Suprapubic skin (tissue), 3 donors: ENCODE measurements at regions not wholly inside any gene's neighbourhood (a gene's known extent, or its start where the extent isn't known, plus 50 kb on each side); places are given as distances from the start of the nearest gene placed in this dataset.
"Not testable (repeated sequence)": the region's sequence is repeated elsewhere in the genome, so short reads cannot be mapped to it uniquely, and the experiment has no call there.

ENCODE experiments used
- CTCF ChIP-seq, 2 donors: fragments of 200-600 bp in 1 of 2; fragments of 450-650 bp in 1 of 2; sonication (generic) in 1 of 2; IDR thresholded peaks; one replicate each; pipeline ENCODE4 v1.5.1; 2016 to 2019; ENCODE audit warnings: antibody characterized with exemption in 2 of 2, mild to moderate bottlenecking in 1 of 2, moderate library complexity in 1 of 2
- EP300 ChIP-seq: sonication (generic); formaldehyde crosslinking; IDR thresholded peaks from one replicate; pipeline ENCODE4 v1.6.1; 2017; ENCODE audit warnings: antibody characterized with exemption
- POLR2A ChIP-seq, 2 donors: fragments of 450-650 bp; IDR thresholded peaks; one replicate each; pipeline ENCODE4 v1.6.1; 2017; ENCODE audit warnings: antibody characterized with exemption in 2 of 2, mild to moderate bottlenecking in 2 of 2, moderate library complexity in 2 of 2

GRCh38 chr22:12397270-12397669, 3130.7 kb upstream of the OR11H1 start:
- not testable (repeated sequence) for TF ChIP-seq CTCF (IDR thresholded peaks at IDR 0.05); POLR2A (IDR thresholded peaks at IDR 0.05); EP300
